HG03159 (cell line): ENCODE measurements at regions not wholly inside any gene's neighbourhood (a gene's known extent, or its start where the extent isn't known, plus 50 kb on each side); places are given as distances from the start of the nearest gene placed in this dataset.

Source experiments
- ATAC-seq: cut with Tn5 transposase; IDR thresholded peaks from one replicate; pipeline ENCODE4 v1.9.1; 2021; ENCODE audit warnings: mild to moderate bottlenecking, moderate library complexity; ENCODE audit not compliant: unreplicated experiment

DNA sequence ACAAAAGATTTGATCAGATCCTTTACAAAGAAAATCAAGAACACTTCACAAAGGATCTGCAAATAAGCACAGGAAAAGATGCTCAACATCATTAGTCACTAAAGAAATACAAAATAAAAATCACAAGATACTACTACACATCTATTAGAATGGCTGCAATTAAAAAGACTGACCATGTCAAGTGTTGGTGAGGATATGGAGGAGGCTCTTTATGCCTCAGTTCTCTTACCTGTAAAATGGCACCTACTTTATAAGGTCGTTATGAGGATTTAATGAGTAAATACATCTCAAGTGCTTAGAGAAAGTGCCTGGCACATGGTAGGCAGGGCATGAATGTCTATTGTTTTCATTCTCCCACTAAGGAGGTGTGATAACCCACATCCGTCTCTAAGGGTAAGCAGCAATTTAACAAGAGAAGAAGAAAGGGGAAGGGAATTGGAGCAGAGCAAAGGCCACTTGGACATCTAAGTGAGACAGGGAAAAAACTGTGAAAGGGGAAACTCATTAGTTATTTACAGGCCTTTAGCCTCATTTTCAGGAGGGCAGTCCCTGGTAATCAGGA is 157.5 kb upstream of the NFE2L3 start:
- ATAC-seq, result no peak

DNA sequence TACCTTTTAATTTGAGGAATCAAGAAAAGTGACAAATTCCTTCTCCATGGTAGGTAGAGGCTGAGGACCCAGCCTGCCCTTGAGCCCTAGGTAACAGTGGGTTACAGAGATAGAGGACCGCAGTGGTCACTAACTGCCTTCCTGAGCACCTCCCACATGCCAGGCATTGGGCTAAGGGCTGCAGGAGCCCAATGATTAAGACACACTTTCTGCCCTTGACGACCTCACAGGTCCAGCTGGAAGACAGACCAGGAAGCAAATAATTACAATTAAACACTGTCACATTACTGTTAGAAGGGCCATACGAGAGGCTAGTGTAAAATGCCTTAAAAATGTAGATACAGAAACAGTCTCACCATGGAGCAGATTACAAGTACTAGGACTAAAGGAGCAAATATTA is 156.8 kb upstream of the NFE2L3 start:
- no peak for ATAC-seq

DNA sequence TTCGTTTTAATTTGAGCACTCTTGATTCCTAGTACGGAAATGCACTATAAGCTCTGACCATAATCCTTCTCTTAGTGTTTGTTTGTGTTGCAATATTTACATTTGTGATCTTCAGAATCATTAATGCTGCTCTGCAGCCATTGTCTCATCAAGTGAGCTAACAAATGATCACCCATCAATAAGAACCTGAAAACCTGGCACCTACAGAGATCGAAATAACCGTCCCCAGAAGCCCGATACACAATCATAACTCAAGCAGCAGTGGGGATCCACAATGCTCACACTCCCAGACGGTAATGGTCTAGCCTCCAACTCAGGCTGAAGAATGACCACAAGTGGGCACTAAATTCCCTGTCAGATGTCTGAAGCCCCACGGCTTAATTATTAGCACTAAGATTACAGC is 156.0 kb upstream of the NFE2L3 start:
- ATAC-seq, result no peak

DNA sequence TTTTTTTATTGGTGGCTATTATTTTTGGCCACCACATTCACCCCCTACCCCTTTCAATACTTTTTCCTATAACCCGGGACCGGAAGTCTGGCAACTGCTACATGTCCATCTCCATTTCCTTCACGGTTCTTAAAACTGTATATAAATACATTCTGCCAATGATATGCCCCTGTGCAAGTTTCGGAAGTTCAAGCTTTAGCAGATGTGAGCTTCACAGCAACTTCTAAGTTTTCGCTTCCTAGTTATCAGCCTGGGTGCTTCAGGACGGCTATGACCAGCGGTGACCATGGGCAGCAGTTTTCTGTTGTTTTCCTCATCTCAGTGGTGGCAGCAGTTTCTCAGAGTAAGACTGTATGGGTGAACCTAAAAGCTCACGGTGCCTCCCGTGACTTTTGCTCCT is 153.5 kb upstream of the NFE2L3 start:
- ATAC-seq, result no peak

DNA sequence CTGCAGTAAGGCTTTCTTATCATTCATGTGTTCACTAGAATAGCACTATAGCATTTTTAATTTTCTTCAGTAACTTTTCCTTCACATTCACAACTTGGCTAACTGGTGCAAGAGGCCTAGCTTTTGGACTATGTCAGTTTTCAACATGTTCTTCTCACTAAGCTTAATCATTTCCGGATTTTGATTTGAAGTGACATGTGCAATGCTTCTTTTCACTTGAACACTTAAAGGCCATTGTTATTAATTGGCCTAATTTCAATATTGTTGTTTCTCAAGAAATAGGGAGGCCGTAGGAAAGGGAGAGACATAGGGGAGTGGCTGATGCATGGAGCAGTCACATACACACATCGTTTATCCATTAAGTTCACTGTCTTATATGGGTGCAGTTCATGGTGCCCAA is 151.2 kb upstream of the NFE2L3 start:
- ATAC-seq, result no peak

DNA sequence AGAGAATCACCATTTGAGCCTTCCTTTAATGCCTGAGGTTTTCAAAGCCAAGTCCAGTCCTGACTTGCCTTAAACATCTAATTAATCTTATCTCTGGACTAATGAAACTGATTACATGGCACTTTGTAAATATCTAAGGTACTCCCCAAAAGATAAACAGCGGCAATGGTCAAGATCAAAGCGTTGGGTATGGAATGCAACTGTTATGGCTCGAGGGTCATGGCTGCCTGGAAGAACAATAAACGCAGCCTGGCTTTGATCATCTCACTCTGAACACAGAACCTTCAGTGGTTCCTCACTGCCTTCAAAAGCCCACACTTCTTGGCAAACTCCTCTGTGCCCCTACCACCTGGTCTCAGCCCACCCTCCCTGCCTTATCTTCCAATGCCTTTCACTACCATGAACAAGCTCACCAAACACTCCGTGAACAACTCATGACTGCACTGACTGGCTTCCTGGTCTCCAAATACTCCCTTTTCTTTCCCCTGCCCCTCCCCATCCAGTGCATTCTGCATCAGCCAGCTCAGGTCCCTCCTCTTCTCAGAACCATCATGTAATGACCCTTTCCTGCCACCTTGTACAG is 150.2 kb upstream of the NFE2L3 start:
- ATAC-seq, result no peak

DNA sequence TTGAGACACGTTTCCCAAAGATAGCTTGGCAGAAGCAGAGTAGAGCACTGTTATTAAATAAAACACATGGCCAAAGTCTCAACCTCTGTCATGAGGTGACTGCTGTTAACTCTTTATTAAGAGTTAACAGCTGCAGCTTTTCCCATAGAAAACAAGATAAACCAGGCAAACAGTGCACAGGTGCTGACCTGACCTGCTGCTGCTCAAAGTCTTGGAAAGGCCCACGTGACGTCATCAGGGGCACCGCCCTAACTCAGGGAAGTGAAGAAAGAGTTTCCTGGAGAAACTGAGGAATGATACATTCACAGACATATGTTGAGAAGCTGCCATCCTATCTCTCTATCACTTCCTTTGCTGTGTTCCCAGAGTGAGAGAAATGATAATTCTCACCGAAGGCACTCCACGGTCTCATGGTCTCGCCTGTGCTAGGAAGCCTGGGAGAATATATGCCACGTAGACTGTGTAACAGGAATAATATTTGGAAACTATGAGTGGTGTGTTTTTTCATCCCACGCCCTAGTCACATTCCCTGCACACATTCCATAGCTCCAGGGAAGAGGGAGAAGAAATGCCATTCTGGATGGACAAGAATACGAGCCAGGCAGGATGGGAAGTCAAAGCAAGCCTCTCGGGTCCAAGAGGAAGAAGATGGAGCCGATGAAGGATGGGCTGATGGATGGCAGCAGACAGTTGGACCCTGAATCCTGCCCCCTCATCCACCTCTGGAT is 146.2 kb upstream of the NFE2L3 start:
- ATAC-seq, result no peak

DNA sequence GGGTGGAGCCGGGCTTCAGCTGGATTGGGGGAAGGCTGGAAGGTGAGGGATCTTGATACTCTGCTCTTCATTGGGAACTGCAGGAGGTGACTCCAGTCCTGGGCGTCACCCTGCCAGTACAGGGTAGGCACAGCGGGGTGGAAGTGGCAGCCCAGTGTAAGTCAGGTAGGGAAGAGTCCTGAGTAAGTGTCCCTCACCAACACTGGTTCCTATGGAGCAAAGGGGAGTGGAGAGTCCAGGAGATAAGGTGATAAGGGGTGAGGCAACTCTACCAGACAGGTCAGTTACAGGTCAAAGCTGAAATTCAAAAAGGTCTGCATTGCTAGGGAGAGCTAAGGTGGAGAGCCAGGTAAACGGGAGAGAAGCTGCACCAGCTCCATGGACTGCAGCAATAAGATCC is 145.6 kb upstream of the NFE2L3 start:
- no peak for ATAC-seq

DNA sequence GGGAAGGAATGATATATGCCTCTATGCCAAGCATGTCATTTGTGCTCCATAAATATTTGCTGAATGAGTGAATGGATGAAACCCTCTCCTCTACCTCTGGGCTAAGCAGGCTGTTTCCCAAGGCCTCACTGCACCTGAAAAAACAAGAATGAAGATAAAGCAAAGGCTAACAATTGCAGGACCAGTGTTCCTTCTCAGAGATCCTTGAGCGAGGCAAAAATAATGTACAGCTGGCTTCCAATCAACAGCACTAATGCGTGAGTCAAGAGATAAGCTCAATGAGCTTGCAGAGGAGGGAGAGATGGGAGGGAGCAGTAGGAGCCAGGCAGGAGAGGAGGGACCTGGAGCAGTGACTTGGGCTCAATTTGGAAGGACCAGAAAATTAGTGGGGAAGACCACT is 144.5 kb upstream of the NFE2L3 start:
- no peak for ATAC-seq

DNA sequence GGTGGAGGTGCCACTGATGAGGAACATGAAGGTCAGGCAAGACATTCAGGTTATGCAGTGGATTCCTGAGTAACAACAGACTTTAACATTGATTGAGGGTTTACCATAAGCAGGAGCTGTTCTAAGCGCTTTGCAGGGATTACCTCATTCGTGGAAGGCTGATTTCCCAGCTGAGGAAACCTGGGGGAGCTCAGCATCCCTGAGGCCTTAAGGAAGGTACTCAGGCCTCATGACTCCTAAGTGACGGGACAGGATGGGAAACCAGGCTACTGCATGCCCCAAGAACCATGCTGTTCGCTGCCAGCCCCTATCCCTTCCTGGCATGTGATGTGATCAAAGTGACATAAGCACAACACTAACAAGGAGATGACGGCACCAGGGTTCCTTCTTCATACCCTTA is 143.6 kb upstream of the NFE2L3 start:
- ATAC-seq, result no peak

DNA sequence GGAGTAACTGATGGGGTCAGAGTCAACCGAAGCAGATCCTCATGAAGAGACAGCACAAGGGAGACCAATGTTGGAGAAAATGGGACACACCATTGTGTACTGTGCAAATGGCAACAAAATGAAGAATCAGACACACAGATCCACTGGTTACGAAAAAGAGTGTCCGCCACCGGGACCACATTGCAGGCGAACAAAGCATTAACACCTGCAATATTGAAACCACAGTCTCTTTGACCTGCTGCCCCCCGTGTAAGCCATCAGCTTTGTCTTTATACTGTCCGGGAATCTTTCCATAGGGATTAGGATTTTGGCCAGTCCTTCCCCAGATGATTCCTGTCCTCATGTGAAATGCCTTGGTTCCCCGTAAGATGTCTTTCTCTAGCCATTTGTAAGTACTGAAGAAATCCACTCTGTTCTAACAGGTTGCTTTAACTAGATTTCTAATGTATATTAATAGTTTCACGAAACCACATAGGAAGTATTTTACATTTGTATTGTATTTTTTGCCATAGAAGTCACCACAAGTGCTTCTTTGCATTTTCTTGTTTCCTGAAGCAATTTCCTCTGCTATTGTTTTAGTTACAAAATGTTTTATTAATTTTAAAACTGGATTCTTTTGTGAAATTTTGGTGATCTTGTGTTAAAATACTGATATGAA is 140.8 kb upstream of the NFE2L3 start:
- ATAC-seq, result peak; percentile 60

DNA sequence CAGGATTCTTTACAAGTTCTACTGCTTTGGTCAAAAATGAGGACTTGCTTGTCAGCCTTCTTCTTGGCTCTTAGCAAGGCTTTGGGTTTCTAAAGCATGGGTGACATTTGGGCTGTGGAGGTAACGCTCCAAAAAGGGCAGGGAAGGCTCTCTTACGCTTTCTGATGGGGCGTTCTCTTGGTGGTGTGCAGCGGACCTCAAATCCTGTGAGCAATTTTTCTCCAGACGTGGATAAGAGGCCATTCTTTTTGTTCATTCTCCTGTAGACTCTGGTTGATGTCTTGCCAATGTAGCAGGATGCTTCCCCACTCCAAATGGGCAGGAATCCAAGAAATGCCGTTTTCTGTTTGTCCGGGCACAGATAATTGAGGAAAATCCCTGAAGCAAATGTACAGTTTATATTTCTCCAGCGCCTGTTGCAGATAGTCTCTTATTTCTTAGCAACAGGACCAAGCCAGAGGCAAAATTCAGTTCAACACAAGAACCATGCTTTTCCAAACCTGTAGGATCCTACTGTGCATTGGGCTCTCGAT is 138.4 kb upstream of the NFE2L3 start:
- ATAC-seq, result no peak

DNA sequence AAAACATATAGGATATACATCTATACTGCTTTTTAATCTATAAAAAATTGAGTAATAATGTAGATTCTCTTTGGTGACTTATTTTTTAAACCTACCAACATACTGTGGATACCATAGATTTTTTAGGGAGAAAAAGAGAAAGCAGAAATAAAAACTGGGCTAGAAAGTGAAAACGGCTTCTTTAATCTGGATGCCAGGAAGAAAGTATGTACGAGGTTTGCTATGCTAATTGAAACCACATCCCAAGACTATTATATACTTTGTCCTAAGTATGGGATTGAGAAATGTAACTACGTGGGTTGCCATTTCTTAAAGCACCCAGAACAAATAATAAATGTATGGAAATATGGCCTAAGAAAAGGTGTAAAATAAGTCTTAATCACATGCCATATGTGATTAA is 129.0 kb upstream of the NFE2L3 start:
- no peak for ATAC-seq

DNA sequence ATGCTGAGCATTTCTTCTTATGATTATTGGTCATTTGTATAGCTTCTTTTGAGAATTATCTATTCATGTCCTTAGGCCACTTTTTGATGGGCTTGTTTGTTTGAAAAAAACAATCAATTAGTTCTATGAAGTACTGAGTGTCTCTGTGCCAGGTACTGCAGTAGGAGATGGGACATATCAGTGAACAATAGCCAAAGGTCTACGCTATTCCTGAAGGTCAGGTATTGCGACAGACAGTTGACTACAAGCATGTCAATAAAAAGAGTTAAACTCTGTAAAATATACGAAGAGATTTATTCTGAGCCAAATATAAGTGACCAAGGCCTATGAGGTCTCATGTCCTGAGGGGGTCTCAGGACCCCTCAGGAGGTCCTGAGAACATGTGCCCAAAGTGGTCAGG is 122.1 kb upstream of the NFE2L3 start:
- no peak for ATAC-seq

DNA sequence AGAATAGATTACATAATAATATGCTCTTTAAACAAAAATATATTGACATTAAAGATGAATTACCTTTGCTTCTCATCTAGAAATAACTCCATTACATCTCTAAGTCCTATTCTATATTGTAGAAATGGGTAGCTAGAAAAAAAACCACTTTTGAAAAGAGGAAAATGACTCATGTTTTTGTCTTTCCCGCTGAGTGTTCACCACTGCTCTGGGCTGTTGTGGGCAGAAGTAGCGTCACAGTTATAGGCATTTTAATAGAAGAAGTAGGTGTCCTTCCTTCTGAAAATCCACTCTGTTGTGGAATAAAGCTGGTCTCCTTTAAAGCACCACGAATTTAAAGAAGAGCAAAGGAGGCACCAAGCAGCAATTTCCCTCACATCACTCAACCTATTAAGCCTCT is 117.6 kb upstream of the NFE2L3 start:
- ATAC-seq, result no peak

DNA sequence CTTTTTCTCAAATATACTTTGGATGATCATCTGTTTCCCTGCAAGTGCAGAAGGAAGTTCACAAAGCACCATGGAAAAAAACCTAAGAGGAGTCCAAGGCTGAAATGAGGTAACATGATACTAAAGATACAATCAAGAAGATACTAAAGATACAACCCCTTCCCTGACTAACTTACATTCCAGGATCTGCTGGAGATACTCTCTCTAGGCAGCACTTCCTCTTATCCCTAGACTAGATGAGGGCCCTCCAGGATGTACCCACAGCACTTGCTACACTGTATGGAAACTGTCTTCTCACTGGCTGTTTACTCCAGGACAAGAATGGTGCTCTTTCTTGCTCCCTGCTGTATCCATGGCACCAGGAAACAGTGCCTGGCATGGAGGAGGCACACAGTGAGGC is 116.4 kb upstream of the NFE2L3 start:
- no peak for ATAC-seq

DNA sequence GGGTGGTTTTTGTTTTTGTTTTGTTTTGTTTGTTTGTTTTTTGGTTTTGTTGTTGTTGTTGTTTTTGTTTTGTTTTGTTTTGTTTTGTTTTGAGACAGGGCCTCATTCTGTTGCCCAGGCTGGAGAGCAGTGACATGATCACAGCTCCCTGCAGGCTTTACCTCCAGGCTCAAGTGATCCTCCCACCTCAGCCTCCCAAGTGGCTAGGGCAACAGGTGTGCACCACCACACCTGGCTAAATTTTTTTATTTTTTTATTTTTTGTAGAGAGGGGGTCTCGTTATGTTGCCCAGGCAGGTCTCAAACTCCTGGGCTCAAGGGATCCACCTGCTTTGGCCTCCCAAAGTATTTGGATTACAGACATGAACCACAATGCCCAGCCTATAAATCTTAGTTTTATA is 115.9 kb upstream of the NFE2L3 start:
- ATAC-seq, result no peak

DNA sequence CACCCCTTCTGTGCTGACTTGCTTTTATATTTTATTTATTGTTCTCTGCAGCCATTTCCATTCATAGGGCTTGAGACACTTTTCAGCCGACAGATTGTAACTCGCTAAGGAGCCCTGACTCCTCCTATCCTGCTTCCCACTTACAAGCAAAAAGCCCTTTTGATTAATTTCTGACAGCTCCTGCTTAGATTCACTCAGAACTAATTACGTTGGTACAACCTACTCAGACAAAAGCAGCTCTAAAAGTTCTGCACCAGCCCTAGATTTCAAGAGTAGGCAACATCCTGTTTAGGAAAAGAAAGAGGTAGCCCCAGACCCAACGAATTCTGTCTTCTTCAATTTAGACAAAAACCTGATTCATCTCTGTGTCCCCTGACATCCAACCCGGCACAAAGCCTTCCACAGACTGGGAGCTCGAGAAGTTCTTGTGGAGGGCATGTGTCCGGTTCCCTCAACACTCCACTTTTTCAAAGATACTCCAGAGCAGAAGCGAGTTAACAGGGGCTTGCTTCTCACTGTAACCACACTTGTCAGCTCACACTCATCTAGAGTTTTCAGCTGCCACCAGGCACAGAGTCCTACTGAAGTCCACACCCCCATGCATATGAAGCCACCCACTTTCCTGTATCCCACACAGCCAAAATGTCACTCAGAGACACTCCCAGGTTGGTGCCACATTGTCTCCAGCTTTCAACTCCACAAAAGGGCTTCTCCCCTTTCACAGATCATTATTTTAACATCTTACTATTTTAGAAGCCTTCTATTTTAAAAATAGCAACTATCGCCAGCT is 113.6 kb upstream of the NFE2L3 start:
- no peak for ATAC-seq

DNA sequence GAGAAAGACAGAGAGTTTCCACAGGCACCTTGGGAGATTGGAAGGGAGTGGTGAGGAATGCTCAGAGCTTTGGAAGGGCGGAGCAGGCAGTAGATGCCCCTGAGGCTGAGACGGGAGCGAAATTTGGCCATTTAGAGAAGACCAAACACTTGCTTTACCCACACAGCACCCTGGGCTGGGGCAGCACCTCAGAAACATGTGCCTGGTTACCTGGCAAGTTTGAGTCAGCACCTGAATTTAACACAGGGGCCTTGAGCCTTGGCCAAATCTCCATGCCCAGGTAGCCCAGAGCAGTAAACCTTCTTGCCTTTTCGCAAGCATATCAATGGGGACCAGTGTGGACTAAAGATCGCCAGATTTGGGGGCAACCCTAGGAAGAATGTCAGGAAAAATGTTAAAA is 111.9 kb upstream of the NFE2L3 start:
- no peak for ATAC-seq

DNA sequence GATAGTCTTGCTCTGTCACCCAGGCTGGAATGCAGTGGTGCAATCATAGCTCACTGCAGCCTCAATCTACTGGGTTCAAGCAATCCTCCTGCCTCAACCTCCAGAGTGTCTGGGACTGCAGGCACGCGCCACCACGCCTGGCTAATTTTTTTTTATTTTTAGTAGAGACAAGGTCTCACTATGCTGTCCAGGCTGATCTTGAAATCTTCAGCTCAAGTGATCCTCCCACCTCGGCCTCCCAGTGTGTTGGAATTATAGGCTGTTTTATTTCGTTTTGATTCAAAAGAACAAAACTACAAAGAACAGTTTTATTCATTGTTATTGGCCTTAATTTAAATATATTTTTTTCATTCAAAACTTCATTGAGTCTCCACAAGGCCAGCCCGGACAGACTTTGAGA is 109.8 kb upstream of the NFE2L3 start:
- no peak for ATAC-seq

DNA sequence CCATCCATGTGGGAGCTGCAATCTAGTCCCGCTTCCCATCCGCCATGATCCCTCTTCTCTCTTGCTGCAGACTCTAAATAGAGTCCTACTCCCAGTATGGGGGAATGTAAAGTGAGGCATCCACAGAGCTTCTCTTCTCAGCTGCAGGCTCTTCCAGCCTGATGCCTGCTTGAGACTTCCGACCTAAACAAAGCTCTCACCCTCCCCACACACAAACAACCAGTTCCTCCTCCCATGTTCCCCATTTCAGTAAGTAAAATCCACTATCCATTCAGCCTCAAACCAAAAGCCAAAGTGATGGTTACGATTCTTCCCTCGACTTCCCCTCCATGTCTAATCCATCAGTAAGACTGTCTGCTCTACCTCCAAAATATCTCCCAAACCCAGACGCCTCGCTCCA is 108.2 kb upstream of the NFE2L3 start:
- ATAC-seq, result no peak
